ENCODE measurements at regions not wholly inside any gene's neighbourhood (a gene's known extent, or its start where the extent isn't known, plus 50 kb on each side); places are given as distances from the start of the nearest gene placed in this dataset.
"Not testable (repeated sequence)": the region's sequence is repeated elsewhere in the genome, so short reads cannot be mapped to it uniquely, and the experiment has no call there.

DNA sequence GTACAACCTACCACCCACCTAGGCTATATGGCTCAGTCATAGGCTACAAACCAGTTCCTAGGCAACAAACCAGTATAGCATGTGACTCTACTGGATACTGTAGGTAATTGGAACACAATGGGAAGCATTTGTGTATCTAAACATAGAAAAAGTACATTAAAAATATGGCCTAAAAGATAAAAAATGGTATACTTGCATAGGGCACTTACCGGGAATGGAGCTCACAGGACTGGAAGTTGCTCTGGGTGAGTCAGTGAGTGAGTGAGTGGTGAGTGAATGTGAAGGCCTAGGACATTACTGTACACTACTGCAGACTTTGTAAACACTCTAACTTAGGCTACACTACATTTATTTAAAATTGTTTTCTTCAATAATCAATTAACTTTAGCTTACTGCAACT is 139.2 kb upstream of the RBPJ start:
- DNase-seq, result no peak

DNA sequence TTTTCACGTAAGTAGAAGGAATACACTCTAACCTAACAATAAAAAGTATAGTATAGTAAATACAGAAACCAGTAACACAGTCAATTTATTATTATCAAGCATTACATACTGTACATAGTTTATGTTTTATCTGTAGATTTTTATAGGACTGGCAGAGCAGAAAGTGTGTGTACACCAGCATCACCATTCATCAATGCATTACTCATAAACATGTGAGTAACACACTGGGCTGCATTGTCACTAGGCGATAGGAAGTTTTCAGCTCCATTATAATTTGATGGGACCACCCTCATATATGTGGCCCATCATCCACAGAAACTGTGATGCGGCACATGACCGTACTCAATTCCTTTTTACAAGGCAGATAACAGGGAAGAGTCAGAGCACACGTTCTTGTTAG is 137.8 kb upstream of the RBPJ start:
- no peak for DNase-seq

DNA sequence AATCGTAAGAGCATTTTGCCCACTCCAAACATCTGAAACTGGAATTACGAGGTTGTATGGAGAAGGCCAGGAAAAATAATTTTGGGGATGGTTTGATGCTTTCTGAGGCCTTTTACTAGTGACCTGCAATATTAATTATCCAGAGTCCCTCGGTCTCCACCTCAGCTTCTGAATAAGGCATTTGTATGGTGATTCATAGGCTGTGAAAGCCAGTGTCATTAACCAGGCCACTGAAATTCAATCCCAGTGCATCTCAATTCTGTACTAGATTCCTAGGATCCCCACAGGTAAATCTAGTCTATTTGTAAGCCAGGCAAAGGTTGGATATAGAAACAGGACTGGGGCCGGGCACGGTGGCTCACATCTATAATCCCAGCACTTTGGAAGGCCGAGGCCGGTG is 135.4 kb upstream of the RBPJ start:
- DNase-seq, result no peak

DNA sequence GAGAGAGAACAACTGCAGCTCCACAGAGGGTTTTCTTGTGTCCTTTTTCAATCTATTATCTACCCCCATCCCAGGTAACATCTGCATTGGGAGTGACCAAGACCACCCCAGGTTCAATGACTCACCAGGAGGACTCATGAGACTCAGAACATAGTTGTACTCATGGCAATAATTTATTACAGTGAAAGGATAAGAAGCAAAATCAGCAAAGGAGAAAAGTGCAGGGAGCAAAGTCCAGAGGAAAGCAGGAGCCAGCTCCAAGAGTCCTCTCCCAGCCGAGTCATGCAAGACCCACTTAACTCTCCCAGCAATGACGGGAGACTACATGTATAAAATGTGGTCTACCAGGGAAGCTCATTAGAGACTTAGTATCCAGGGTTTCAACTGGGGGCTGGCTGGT is 129.5 kb upstream of the RBPJ start:
- no peak for DNase-seq

DNA sequence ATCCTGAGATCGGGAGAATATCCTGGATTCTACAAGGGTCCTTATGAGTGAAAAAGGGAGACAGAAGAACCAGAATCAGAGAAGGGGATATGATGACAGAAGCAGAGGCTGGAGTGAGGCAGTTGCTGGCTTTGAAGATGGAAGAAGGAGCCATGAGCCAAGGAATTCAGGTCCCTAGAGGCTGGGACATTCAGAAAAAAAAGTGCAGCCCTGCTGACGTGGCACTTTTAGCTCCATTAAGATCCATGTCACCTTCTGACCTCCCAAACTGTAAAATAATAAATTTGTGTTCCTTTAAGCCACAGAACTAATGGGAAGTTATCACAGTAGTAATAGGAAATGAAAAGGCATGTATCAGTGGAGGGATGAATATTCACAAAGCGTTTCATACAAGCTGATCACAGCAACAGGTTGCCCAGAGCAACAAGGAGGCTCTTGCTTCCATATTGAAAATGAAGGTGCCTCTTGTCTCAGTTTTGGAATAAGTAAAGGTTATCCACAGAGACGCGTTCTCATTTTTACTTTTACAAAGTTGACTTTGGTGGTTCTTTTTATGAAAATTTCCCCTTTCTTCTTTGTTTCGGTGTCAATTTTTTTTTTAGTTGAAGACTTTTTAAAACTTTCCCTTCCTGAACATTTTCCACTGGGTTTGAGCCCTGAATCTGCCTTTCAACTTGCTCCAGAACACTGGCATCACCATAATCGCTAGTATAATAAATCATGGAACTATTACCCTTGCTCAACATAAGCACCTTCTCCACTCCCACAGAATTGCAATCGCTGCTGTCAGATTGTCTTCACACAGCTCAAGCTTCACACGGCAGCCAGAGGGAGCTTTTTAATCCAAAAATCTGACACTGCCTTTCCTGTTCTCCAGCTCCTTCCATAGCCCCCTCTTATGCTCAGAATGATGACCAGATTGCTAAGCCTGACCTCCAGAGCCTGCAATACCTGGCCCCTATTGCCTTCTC is 127.6 kb upstream of the RBPJ start:
- DNase-seq, result no peak

DNA sequence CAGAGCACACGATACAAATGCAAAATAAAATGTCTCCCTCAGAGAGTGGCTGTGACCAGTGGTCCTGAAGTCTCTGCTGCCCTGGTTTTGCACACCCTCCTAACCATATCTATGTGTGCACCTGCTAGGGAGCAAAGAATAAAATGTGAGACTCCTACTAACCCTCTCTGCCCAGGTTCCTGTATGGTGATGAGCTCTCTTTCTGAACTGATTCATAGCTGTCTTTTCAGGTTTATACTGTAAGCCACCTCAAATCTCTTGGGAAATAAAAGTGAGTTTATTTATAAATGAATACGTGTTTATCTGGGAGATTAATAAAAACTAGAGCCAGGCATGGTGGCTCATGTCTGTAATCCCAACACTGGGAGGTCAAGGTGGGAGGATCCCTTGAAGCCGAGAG is 126.0 kb upstream of the RBPJ start:
- no peak for DNase-seq

DNA sequence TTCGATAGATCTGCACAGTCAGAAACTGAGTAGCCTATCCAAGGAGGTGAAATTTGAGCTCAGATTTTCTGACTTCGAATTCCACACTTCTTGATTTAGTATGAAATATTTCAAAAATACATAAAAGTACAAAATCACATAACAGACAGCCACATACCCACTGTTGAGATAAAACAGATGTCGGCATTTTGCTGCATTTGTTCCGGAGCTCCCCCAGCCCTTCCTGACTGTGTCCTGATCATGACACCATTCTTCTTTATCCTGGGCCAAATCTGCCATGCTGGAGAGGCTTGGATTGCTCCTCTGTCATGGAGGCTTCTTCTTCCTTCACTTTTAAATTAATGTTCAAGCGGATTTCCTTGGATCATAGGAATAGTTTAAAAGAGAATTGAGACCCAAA is 124.2 kb upstream of the RBPJ start:
- DNase-seq, result no peak

DNA sequence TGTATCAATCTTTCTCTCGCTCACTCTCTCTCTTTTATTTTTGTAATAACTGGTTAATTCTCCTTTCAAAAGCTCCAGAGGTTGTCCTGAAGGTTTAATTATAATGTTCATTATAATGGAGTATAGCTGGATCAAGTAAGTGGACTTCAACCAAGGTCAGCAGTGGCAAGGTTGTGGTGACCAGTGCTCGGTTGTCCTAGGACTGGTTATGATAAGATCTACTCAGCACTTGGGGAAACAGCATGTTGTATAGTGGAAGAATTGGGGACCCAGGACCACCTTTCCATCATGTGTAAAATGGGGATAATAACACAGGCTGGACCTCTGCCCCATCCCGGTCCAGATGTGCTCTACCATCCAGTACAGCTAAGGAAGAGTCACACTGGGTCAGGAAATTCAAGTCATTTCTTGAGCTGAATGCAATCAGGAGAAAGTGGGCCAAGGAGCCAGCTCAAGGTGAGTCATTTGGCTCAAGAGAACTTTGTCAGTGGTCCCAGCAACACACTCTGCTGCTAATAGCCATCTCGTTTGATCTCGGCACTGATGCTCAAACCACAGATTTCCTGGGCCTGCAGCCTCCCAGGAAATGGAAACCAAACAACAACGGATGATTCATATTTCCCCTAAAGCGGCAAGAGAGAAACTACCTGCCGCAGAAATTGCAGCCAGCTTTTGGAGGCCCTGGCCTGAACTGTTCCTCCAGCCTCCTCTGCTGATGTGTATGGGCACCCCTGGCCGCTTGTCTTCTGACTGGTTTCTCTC is 123.6 kb upstream of the RBPJ start:
- peak; percentile 65 to 66 for DNase-seq

DNA sequence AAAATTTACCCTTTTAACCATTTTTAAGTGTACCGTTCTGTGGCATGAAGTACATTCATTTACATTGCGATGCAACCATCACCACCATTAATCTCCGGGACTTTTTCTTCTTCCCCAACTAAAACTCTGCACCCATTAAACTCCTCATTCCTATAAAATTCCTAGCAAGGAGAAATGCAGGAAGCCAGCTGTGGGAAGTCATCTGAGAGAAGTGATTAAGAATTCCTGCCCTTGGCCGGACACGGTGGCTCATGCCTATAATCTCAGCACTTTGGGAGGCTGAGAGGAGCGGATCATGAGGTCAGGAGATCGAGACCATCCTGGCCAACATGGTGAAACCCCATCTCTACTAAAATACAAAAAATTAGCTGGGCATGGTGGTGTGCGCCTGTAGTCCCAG is 121.9 kb upstream of the RBPJ start:
- DNase-seq, result not testable (repeated sequence)

DNA sequence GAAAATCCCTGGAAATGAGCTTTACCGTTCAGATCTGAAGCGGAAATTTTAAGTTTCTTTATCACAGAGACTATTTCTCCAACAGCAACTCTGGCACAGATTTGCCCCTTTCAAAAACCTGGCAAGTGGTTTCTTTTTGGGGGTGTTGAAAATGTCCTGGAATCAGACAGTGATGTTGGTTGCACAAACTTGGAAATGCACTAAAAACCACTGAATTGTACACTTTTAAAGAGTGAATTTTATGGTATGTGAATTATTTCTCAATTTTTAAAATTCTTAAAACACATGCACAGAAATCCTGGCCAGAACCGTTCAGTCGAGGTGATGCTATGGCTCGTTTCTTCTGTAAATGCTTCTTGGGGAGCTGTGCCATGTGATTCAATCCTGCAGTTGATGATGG is 121.2 kb upstream of the RBPJ start:
- DNase-seq, result no peak

DNA sequence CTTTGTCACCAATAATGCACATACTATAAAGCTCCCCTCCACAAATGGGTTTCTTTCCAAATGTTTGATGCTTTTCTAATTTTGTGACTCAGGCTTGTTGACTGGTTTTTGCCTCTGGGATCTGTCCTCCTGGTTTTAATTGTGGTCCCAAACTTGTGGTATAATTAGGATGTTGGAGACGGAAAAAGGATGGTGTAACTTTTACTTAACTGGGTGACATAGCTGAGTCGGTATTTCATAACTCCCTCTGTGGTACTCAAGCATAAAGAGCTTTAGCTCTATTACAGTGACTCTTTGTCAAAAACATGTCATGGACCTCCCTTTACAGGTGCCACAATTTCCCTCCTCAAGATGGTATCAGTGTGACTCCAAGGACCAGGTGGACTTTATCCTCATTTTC is 119.7 kb upstream of the RBPJ start:
- DNase-seq, result no peak

DNA sequence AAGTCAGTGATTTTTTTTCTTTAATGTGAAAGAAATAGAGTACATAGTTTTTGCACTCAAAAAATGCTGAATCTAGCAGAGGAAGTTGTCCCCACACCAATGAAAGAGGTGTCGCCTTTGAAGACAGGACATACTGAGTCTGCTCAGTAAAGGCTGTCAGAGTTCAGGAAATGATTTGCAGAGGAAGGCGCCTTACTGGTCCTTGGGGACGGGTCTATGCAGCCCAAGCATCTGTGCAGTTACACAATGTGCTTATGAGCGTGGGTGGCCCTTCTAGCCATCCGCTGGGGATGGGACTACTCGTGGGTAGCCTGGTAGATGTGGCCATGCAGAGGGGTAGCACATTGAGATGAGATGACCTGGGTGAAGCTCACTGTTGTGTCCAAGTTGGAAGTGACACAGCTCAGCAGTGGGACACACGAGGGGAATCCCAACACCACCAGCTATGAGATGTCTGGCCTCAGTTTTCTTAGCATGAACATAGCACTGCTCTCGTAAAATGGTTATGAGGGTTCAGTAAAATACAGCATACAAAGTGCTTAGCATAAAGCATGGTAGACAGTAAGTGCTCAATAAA is 116.5 kb upstream of the RBPJ start:
- DNase-seq, result no peak

DNA sequence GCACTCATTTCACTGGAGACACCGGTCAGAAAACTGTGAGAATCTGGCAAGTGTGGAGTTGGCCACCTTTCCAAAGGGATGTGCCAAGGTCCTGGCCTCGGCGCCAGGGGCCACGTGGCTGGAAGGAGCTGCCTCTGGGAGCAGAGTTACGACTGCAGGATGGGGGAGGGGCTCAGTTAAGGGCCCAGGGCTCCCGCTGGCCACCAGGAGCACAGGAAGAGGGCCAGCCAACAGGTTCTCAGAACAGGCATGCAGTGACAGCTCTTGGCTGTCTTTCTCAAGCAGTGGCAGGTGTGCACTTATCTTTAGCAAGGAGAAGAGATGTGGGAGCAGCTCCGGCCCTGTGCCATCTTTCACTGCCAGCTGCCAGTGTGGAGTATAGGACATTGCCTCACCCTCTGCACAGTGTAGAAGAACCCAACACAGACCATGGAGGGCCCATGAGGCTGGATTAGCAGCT is 115.9 kb upstream of the RBPJ start:
- DNase-seq, result no peak

DNA sequence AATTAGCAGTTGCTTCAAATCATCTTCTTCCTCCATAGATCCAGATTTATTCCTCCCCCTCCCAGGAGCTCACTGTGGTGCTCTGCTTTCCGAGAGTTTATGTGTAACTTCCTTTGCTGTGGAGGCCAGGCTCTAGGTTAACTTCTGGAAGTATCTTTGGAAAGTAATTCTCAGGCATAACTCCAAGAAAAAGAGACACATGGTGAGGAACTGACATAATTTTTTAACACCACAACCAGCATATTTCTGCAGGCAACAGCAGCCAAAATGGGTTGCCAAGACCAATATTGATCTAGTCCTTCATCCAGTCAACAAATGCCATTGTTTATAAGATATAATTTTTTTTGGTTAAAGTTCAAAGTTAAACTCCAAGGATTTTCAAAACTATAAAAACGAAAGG is 114.5 kb upstream of the RBPJ start:
- no peak for DNase-seq

DNA sequence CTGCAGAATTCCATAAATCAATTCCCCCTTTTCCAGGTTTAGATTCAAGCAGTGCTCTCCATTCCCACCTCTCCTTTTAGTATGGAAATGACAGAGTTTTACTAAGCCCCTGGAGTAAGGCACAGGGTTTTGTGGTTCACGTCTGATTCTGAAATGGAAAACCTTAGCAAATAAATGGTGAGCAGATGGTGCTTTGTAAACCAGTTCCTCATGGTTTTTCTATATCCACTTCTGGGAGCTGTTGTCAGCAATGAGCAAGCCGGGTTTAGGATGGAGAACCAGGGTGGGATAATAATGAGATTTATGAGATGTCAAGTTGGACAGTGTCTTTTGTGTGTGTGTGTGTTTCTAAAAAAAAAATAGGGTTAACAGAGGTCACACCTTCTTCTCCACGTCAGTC is 113.8 kb upstream of the RBPJ start:
- DNase-seq, result no peak

DNA sequence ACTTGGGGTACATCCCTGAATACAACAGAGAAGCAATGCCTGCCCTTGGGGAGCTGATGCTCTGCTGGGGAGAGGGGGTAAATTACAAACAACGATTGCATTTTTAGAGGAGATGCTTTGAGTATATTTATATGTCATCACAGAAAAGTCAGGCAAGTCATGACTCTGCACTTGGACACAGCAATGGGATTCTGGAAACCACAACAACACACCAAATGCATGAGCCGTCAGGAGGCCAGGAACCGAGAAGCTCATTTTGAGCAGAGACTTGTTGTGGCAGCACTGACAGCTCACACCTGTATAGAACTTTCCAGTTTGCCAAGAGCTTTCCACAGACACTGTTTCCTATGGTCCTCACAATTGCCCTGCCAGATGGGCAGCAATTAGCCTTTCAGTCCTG is 113.2 kb upstream of the RBPJ start:
- DNase-seq, result no peak

DNA sequence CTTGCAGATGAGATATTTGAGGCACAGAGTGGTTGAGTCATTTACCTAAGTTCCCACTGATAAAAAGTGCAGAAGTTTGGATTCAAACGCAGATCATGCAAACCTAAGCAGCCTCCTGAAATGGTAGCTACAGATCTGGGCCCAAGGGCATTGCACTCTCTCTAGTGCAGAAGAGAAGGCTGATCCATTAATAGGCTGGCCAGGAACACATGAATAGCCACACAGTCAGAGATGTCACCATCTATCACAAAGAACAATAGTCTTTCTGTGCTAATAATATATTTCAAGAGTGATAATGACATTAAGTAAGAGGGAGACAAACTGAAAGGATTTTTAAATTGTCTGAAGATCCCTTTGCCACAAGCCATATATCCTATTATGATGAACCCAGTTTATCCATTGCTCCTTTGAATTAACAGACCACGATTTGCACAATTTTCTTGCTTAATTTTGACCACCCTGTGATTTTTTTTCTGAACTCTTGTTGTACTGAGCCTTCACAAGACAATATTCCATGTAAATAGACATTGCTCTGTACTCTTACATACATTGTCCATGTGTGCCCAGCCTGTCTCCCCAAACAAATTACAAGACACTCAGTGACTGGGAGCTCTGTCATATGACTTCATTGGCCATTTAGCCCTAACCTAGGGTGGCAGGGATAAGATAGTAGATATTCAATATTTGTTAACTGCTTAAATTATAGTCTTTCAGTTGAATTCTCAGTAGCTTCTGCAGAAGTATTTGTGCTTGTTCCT is 112.4 kb upstream of the RBPJ start:
- DNase-seq, result no peak

DNA sequence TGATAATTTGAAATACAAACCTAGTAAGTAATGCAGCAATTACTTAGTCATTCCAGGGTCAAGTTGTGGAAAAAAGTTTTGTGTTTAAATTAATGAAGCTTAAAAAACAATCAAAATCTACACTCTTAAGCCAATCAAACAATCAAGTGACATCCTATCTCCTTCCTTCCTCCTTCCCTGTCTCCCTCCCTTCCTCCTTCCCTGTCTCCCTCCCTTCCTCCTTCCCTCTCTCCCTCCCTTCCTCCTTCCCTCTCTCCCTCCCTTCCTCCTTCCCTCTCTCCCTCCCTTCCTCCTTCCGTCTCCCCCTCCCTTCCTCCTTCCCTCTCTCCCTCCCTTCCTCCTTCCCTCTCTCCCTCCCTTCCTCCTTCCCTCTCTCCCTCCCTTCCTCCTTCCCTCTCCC is 111.4 kb upstream of the RBPJ start:
- not testable (repeated sequence) for DNase-seq

DNA sequence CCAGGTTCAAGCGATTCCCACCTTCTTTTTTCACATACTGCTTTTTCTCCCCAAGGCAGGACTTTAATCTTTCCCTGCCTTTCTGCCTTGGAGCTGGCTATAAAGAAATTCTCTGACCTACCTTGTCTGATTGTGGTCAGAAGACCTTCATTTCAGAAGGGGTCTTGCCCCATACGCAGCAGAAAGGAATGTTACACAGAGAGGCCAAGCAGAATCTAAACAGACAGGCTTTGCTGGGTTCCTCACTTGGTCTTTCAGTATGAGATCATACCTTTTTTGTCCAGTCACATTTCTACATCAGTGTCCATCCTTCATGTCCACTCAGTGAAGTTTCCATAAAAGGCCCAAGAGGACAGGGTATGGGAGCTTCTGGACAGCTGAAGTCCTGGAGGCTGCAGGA is 108.3 kb upstream of the RBPJ start:
- no peak for DNase-seq

DNA sequence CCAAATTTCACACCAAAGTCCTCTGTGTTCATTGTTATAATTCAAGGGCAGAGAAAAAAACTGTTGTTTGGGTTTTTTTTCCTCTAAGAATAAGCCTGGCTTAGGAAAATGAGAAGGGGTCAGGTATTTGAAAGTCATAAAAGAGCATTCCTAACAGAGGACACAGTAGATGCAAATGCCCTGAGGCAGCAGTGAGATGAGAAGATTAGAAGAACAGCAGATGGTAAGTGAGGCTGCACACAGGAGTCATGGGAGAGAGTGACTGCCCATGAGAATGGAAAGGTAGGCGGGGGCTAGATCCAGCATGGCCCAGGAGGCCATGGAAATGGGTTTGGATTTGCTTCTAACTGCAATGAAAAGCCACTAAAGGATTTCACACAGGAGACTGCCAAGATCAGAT is 107.5 kb upstream of the RBPJ start:
- no peak for DNase-seq

DNA sequence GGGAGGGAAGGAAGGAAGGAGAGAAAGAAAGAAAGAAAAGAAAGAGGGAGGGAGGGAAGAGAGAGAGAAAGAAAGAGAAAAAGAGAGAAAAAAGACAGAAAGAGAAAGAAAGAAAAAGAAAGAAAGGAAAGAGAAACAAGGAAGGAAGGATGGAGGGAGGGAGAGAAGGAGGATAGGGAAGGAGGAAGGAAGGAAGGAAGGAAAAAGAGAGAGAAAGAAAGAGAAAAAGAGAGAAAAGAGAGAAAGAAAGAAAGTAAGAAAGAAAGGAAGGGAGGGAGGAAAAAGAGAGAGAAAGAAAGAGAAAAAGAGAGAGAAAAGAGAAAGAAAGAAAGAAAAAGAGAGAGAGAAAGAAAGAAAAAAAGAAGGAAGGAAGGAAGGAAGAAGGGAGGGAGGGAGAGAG is 105.8 kb upstream of the RBPJ start:
- DNase-seq, result no peak

DNA sequence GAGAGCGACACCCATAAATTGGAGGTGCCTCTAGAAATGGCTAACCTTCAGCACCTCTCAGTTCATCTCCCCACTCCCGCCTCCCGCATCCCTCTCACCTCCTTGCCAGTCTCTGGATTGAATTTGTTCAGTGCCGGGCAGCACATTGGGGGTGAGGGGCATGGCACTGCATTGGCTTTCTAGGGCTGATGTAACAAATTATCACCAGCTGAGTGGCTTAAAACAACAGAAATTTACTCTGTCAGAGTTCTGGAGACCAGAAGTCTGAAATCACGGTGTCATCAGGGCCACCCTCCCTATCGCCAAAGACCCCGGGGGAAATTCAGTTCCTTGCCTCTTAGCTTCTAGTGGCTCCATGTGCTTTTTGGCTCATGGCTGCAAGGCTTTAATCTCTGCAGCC is 105.1 kb upstream of the RBPJ start:
- DNase-seq, result no peak

DNA sequence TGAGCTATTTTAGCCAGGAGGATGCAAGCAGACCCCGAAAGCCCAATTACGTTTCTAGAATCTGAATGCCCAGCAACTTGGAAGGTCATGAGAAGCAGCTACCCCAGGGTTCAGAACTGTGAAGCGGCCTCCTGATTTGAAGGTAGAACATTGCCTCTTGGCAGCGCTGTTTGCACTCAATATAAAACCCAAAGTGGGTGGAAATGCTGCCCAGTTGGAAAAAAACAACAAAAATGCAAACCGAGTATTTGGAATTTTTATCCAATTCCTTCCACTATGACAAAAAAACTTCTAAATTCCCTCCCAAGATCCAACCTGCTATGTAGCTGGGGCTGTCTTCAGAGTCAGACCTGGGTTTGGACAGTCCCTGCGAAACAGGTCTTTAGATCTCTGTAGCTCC is 103.3 kb upstream of the RBPJ start:
- no peak for DNase-seq
